ENCODE measurements at regions not wholly inside any gene's neighbourhood (a gene's known extent, or its start where the extent isn't known, plus 50 kb on each side); places are given as distances from the start of the nearest gene placed in this dataset.

GRCh38 chr2:16165518-16166326 lies 225.4 kb downstream of the MYCN start:
- no peak for DNase-seq (ENCODE audit: low read depth)
- TF ChIP-seq CTCF (IDR thresholded peaks at IDR 0.05; ENCODE audit: low read depth, low read length, missing control alignments) = no peak

GRCh38 chr2:16162491-16163040 lies 222.2 kb downstream of the MYCN start:
- TF ChIP-seq CTCF (IDR thresholded peaks at IDR 0.05; ENCODE audit: low read depth, low read length, missing control alignments) = no peak
- no peak overlapping the region for H3K4me3 ChIP-seq (ENCODE audit: low read depth, low read length)
- DNase-seq (ENCODE audit: low read depth) = no peak

More at GRCh38 chr2:16165518-16166326, 225.4 kb downstream of the MYCN start:
- H3K4me3 ChIP-seq (ENCODE audit: low read depth, low read length) = no peak overlapping the region

GRCh38 chr2:16161768-16162490 lies 221.6 kb downstream of the MYCN start:
- H3K4me3 ChIP-seq (ENCODE audit: low read depth, low read length) = no peak overlapping the region
- no peak for TF ChIP-seq CTCF (IDR thresholded peaks at IDR 0.05; ENCODE audit: low read depth, low read length, missing control alignments)
- DNase-seq (ENCODE audit: low read depth) = no peak

GRCh38 chr2:16161085-16161565 lies 220.8 kb downstream of the MYCN start:
- TF ChIP-seq CTCF (IDR thresholded peaks at IDR 0.05; ENCODE audit: low read depth, low read length, missing control alignments) = no peak
- no peak for DNase-seq (ENCODE audit: low read depth)
- H3K4me3 ChIP-seq (ENCODE audit: low read depth, low read length) = no peak overlapping the region

GRCh38 chr2:16160281-16161084 lies 220.1 kb downstream of the MYCN start:
- no peak for DNase-seq (ENCODE audit: low read depth)
- no peak for TF ChIP-seq CTCF (IDR thresholded peaks at IDR 0.05; ENCODE audit: low read depth, low read length, missing control alignments)
- H3K4me3 ChIP-seq (ENCODE audit: low read depth, low read length) = no peak overlapping the region

GRCh38 chr2:16156411-16156810 lies 216.1 kb downstream of the MYCN start:
- no peak overlapping the region for H3K4me3 ChIP-seq (ENCODE audit: low read depth, low read length)
- TF ChIP-seq CTCF (IDR thresholded peaks at IDR 0.05; ENCODE audit: low read depth, low read length, missing control alignments) = no peak
- DNase-seq (ENCODE audit: low read depth) = no peak

Data from GM12864 (cell line).